ENCODE measurements at regions not wholly inside any gene's neighbourhood (a gene's known extent, or its start where the extent isn't known, plus 50 kb on each side); places are given as distances from the start of the nearest gene placed in this dataset.
"Not testable (repeated sequence)": the region's sequence is repeated elsewhere in the genome, so short reads cannot be mapped to it uniquely, and the experiment has no call there.

- not testable (repeated sequence) for H3K36me3 ChIP-seq (ENCODE audit: insufficient read depth, low read depth, low read length); H3K27ac ChIP-seq (ENCODE audit: low read length); H3K9me3 ChIP-seq (ENCODE audit: insufficient read depth, low read depth, low read length); H3K4me3 ChIP-seq (ENCODE audit: low read length); H3K4me1 ChIP-seq (ENCODE audit: insufficient read depth, low read length); H3K27me3 ChIP-seq (ENCODE audit: insufficient read depth, low read length); H3K9ac ChIP-seq (ENCODE audit: low read depth, low read length)
Observed at GRCh38 chr5:104831515-104831914, 1268.9 kb upstream of the NUDT12 start.

DNA sequence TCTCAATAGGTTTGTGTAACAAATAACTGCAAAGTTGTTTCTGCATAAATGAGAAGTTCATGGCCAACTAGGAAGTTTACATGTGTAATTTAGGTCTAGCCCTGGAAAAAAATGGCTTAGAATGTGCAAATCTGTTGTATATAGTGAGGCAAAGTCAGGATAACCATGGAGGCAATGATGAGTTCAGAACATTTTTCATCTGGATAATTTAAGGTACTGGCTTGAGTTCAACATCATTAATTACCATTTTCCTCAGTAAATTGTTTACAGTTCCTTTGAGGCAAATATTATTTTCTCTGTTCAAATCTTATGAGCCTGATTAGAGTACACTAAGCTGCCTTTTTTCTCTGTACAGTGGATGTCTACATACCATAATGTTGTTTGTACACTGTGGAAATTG lies 1259.0 kb upstream of the NUDT12 start:
- Histone ChIP-seq H3K4me1 (ENCODE audit: insufficient read depth, low read length) (no peaks in the 10 kb centered on the region), H3K27me3 (ENCODE audit: insufficient read depth, low read length) (no peaks in the 10 kb centered on the region), H3K36me3 (ENCODE audit: insufficient read depth, low read depth, low read length) (no peaks in the 10 kb centered on the region), H3K27ac (ENCODE audit: low read length) (no peak overlapping the region), H3K9ac (ENCODE audit: low read depth, low read length) (no peak overlapping the region), H3K4me3 (ENCODE audit: low read length) (no peak overlapping the region), H3K9me3 (ENCODE audit: insufficient read depth, low read depth, low read length) (no peaks in the 10 kb centered on the region)

GRCh38 chr5:104817127-104817526 lies 1254.5 kb upstream of the NUDT12 start:
- no peak overlapping the region for H3K9ac ChIP-seq (ENCODE audit: low read depth, low read length)
- H3K27ac ChIP-seq (ENCODE audit: low read length): no peak overlapping the region
- H3K9me3 ChIP-seq (ENCODE audit: insufficient read depth, low read depth, low read length): no peaks in the 10 kb centered on the region
- H3K4me1 ChIP-seq (ENCODE audit: insufficient read depth, low read length): no peaks in the 10 kb centered on the region
- no peaks in the 10 kb centered on the region for H3K27me3 ChIP-seq (ENCODE audit: insufficient read depth, low read length)
- H3K36me3 ChIP-seq (ENCODE audit: insufficient read depth, low read depth, low read length): no peaks in the 10 kb centered on the region
- no peak overlapping the region for H3K4me3 ChIP-seq (ENCODE audit: low read length)

DNA sequence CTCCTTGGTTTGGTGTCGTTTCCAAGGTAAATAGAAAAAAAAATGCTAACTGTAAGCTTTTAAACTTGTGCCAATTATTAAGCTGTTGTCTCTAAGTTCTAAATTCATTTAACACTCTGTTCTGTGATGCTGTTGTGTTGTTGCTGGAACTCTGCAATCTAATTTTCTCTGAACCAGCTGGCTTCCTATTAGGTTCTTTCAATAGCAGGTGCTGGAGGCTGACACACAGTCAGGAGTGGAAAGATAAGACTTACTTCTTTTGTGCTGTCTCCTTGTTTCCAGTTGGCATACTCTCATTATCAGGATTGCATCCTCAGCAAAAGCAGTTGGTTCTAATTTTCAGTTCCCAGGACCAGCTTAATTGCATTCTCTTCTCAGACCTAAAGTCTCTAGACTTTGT lies 1252.6 kb upstream of the NUDT12 start:
- H3K27me3 ChIP-seq (ENCODE audit: insufficient read depth, low read length): no peaks in the 10 kb centered on the region
- no peak overlapping the region for H3K9ac ChIP-seq (ENCODE audit: low read depth, low read length)
- H3K4me3 ChIP-seq (ENCODE audit: low read length): no peak overlapping the region
- H3K4me1 ChIP-seq (ENCODE audit: insufficient read depth, low read length): no peaks in the 10 kb centered on the region
- H3K27ac ChIP-seq (ENCODE audit: low read length): no peak overlapping the region
- no peaks in the 10 kb centered on the region for H3K36me3 ChIP-seq (ENCODE audit: insufficient read depth, low read depth, low read length)
- peaks cover 1% of the 10 kb centered on the region; the same call in 1 of the 2 replicates for H3K9me3 ChIP-seq (ENCODE audit: insufficient read depth, low read depth, low read length)

DNA sequence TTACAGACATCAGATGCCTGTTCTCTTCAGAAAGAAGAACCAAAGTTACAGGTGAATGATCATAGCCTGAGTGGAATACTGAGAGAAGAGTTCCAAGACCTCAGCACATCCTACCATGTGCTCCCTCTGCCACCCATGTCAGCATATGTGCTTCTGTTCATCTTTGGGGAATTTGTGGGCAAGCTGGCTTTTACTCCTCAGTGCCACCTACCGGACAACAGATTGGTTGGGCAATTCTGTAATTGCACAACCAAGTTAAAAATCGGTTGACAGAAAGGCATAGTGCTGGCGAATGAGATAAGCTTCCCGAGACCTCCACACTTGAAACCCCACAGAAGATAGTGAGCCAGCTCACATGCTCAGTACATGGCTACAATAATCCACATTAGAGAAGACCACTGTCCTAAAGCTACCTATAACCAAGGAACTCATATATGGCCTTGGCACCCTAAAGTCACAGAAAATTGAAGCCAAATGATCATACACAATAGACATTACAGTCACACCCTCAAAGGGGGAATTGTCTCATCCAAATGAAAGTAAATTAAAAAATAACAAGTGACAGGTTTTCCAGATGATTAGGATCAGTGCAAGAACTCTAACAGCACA lies 1238.0 kb upstream of the NUDT12 start:
- Histone ChIP-seq H3K36me3 (ENCODE audit: insufficient read depth, low read depth, low read length) (no peaks in the 10 kb centered on the region), H3K9me3 (ENCODE audit: insufficient read depth, low read depth, low read length) (no peaks in the 10 kb centered on the region), H3K27ac (ENCODE audit: low read length) (no peak overlapping the region), H3K4me1 (ENCODE audit: insufficient read depth, low read length) (no peaks in the 10 kb centered on the region), H3K9ac (ENCODE audit: low read depth, low read length) (no peak overlapping the region), H3K4me3 (ENCODE audit: low read length) (no peak overlapping the region), H3K27me3 (ENCODE audit: insufficient read depth, low read length) (no peaks in the 10 kb centered on the region)

DNA sequence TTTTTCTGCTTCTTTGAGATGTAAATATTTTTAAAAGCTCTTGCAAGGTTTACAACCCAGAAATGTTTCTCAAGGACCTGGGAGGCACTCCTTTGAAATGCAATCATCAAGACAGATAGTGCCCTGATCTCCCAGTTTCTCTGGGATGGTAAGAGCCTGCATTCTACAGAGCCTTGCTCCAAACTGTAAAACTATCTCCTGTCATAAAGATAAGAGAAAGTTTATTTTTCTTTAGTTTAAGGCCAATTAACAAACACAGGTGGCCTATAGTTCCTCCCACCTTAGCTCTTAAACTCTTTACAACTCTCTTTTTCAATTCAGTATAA lies 1231.1 kb upstream of the NUDT12 start:
- peaks cover 3% of the 10 kb centered on the region; the same call in 1 of the 2 replicates for H3K4me1 ChIP-seq (ENCODE audit: insufficient read depth, low read length)
- H3K27me3 ChIP-seq (ENCODE audit: insufficient read depth, low read length): no peaks in the 10 kb centered on the region; the same call in 1 of the 2 replicates
- H3K36me3 ChIP-seq (ENCODE audit: insufficient read depth, low read depth, low read length): no peaks in the 10 kb centered on the region
- H3K9ac ChIP-seq (ENCODE audit: low read depth, low read length): no peak overlapping the region
- H3K9me3 ChIP-seq (ENCODE audit: insufficient read depth, low read depth, low read length): no peaks in the 10 kb centered on the region
- no peak overlapping the region for H3K27ac ChIP-seq (ENCODE audit: low read length)
- H3K4me3 ChIP-seq (ENCODE audit: low read length): no peak overlapping the region

DNA sequence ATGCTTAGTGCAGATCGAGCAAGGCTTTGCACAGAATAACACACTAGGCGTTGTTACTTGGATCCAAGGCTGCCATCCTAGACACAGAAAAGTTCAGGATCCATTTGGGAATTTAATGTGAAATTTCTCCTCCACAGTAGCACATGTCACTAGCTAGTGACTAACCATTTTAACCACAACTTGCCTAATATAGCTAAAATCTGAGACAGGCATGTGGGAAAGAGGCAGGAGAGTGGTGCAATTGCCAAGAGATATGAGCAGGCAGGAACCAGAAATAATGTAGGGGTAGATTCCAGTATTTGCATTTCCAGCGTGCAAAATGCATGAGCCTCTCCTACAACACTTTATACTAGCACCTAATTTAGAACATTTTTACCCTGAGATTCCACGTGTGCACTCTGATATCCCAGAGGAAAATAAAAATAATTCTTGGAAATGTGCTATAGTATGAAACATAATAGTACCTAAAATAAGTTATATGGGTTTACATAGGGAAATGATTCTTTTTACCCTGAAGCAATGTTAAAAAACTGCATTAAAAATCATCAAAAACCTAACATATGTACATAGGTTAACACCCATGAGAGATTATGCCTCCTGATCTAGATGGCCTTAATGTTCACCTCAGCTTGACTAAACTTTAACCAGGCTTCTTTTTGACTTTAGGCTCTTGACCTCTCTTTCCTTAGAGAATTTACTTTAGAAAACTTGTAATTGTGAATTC lies 1230.6 kb upstream of the NUDT12 start:
- Histone ChIP-seq H3K36me3 (ENCODE audit: insufficient read depth, low read depth, low read length) (no peaks in the 10 kb centered on the region), H3K27ac (ENCODE audit: low read length) (no peak overlapping the region), H3K4me1 (ENCODE audit: insufficient read depth, low read length) (peaks cover 3% of the 10 kb centered on the region; the same call in 1 of the 2 replicates), H3K4me3 (ENCODE audit: low read length) (no peak overlapping the region), H3K9me3 (ENCODE audit: insufficient read depth, low read depth, low read length) (no peaks in the 10 kb centered on the region), H3K9ac (ENCODE audit: low read depth, low read length) (no peak overlapping the region), H3K27me3 (ENCODE audit: insufficient read depth, low read length) (no peaks in the 10 kb centered on the region; the same call in 1 of the 2 replicates)

GRCh38 chr5:104789366-104789765 lies 1226.8 kb upstream of the NUDT12 start:
- no peaks in the 10 kb centered on the region; the same call in 1 of the 2 replicates for H3K27me3 ChIP-seq (ENCODE audit: insufficient read depth, low read length)
- no peak overlapping the region for H3K9ac ChIP-seq (ENCODE audit: low read depth, low read length)
- H3K9me3 ChIP-seq (ENCODE audit: insufficient read depth, low read depth, low read length): peaks cover 14% of the 10 kb centered on the region; the same call in 1 of the 2 replicates
- H3K36me3 ChIP-seq (ENCODE audit: insufficient read depth, low read depth, low read length): no peaks in the 10 kb centered on the region
- H3K27ac ChIP-seq (ENCODE audit: low read length): no peak overlapping the region
- H3K4me3 ChIP-seq (ENCODE audit: low read length): no peak overlapping the region
- peaks cover 3% of the 10 kb centered on the region; the same call in 1 of the 2 replicates for H3K4me1 ChIP-seq (ENCODE audit: insufficient read depth, low read length)

DNA sequence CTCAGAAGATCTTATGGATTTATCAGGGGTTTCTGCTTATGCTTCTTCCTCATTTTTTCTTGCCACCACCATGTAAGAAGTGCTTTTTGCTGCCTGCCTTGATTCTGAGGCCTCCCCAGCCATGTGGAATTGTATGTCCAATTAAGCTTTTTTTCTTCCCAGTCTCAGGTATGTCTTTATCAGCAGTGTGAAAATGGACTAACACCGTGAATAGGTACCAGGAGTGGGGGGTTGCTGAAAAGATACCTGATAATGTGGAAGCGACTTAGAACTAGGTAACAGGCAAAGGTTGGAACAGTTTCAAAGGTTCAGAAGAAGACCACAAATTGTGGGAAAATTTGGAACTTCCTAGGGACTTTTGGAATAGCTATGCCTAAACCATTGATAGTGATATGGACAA lies 1222.5 kb upstream of the NUDT12 start:
- Histone ChIP-seq H3K4me3 (ENCODE audit: low read length) (no peak overlapping the region), H3K36me3 (ENCODE audit: insufficient read depth, low read depth, low read length) (no peaks in the 10 kb centered on the region), H3K9ac (ENCODE audit: low read depth, low read length) (no peak overlapping the region), H3K9me3 (ENCODE audit: insufficient read depth, low read depth, low read length) (peaks cover 16% of the 10 kb centered on the region; the same call in 1 of the 2 replicates), H3K27me3 (ENCODE audit: insufficient read depth, low read length) (no peaks in the 10 kb centered on the region), H3K27ac (ENCODE audit: low read length) (no peak overlapping the region), H3K4me1 (ENCODE audit: insufficient read depth, low read length) (no peaks in the 10 kb centered on the region)

DNA sequence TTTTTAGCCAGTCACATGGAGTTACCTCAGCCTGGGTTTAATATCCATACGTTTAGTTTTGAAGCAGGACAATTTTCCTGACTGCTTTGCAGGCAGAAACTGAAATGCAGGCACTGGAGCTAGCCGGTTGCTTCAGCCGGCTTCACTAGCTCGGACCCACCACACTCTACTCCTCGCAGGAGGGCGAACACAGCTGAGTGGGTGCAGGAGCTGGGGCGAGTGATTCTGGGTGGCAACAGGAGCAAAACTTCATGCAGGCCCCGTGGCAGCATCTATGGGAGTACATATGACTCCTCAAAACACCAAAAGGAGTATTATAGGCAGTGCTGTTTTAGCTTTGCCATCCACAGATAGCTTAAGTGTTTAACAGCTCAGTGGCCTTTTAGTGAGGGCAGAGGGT lies 1211.8 kb upstream of the NUDT12 start:
- Histone ChIP-seq H3K36me3 (ENCODE audit: insufficient read depth, low read depth, low read length) (no peaks in the 10 kb centered on the region), H3K9ac (ENCODE audit: low read depth, low read length) (no peak overlapping the region), H3K4me3 (ENCODE audit: low read length) (no peak overlapping the region), H3K9me3 (ENCODE audit: insufficient read depth, low read depth, low read length) (no peaks in the 10 kb centered on the region), H3K4me1 (ENCODE audit: insufficient read depth, low read length) (no peaks in the 10 kb centered on the region), H3K27ac (ENCODE audit: low read length) (no peak overlapping the region), H3K27me3 (ENCODE audit: insufficient read depth, low read length) (no peaks in the 10 kb centered on the region)

DNA sequence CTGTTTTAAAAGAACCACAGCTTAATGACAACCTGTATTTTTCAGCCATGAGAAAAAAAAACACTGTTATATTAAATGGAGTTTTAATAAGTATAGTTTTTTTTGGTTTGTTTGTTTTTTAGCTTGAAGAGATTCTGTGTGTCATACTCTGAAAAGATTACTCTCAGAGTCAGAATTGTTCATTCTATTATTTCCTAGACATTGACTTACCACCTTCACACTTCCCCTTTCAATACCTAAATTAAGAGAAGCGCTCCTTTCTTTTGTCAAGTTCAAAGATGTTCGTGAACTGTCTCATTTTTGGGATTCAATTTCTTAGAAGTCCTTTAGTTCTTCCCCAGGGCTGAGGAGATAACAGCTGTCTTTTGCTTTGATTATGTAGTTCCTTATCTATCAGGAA lies 1201.6 kb upstream of the NUDT12 start:
- no peaks in the 10 kb centered on the region for H3K4me1 ChIP-seq (ENCODE audit: insufficient read depth, low read length)
- H3K9ac ChIP-seq (ENCODE audit: low read depth, low read length): no peak overlapping the region
- H3K27me3 ChIP-seq (ENCODE audit: insufficient read depth, low read length): no peaks in the 10 kb centered on the region
- H3K36me3 ChIP-seq (ENCODE audit: insufficient read depth, low read depth, low read length): no peaks in the 10 kb centered on the region
- H3K4me3 ChIP-seq (ENCODE audit: low read length): no peak overlapping the region
- no peaks in the 10 kb centered on the region for H3K9me3 ChIP-seq (ENCODE audit: insufficient read depth, low read depth, low read length)
- no peak overlapping the region for H3K27ac ChIP-seq (ENCODE audit: low read length)

DNA sequence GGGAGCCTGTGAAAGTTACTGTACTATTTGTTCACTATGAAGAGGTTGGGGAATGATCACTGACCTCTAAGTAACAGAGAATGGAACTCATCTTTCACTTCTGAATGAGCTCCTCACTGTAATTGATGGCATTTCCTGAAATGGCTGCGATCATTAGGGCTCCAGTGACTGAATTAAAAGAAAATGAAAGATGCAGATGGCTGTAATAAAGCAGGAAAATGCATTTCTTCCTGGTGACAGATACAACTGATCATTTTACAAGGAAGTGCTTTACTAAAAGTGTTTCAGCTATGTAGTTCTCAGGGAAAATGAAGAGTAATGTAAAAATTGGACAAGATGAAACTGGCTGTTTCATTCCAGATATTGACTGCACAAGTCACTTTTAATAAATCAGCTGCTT lies 1200.6 kb upstream of the NUDT12 start:
- no peak overlapping the region for H3K4me3 ChIP-seq (ENCODE audit: low read length)
- no peak overlapping the region for H3K9ac ChIP-seq (ENCODE audit: low read depth, low read length)
- H3K27ac ChIP-seq (ENCODE audit: low read length): no peak overlapping the region
- no peaks in the 10 kb centered on the region for H3K9me3 ChIP-seq (ENCODE audit: insufficient read depth, low read depth, low read length)
- no peaks in the 10 kb centered on the region for H3K27me3 ChIP-seq (ENCODE audit: insufficient read depth, low read length)
- 0 out of 2 replicates have a peak, but pooled peaks cover 2% of the 10 kb centered on the region for H3K4me1 ChIP-seq (ENCODE audit: insufficient read depth, low read length)
- no peaks in the 10 kb centered on the region for H3K36me3 ChIP-seq (ENCODE audit: insufficient read depth, low read depth, low read length)

Measured in iPS-20b (cell line).